ENCODE measurements at regions not wholly inside any gene's neighbourhood (a gene's known extent, or its start where the extent isn't known, plus 50 kb on each side); places are given as distances from the start of the nearest gene placed in this dataset.
"Not testable (repeated sequence)": the region's sequence is repeated elsewhere in the genome, so short reads cannot be mapped to it uniquely, and the experiment has no call there.

- no peak for DNase-seq (ENCODE audit: low spot score)
These were observed 109.1 kb upstream of the DLG1 start for GRCh38 chr3:197407526-197407925.

DNA sequence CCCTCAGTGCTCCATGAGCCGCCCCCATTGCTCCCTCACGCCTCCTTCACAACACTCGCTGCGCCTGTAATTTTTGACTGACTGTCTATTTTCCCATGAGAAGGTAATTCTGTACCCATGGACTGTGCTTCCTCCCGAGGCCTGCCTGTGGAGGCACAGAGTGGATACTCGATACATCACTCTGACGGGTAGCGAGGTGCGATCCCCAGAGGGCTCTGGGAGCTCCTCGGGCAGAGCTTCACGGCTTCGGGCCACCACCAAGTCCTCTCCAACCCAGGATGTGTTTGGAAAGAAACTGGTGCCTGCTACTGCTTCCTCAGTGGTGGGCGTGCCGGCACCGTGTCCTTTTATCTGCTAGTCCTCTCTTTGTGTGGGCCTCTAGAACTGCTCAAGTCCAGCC, 108.6 kb upstream of the DLG1 start:
- no peak for DNase-seq (ENCODE audit: low spot score)

- DNase-seq (ENCODE audit: low spot score) = no peak
These were observed 107.9 kb upstream of the DLG1 start for GRCh38 chr3:197406266-197406665.

GRCh38 chr3:197404754-197405153, 106.3 kb upstream of the DLG1 start:
- no peak for DNase-seq (ENCODE audit: low spot score)

- no peak for DNase-seq (ENCODE audit: low spot score)
These were observed 105.6 kb upstream of the DLG1 start for GRCh38 chr3:197404030-197404429.

DNA sequence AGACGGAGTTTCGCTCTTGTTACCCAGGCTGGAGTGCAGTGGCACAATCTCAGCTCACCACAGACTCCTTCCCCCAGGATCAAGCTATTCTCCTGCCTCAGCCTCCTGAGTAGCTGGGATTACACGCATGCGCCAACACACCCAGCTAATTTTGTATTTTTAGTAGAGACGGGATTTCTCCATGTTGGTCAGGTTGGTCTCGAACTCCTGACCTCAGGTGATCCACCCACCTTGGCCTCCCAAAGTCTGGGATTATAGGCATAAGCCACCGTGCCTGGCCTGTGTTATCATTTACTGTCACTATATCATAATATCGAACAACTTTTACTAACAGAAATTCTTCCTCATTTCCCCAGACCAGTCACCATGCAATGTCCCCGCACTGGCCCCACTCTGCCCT, 104.0 kb upstream of the DLG1 start:
- not testable (repeated sequence) for DNase-seq (ENCODE audit: low spot score)

DNA sequence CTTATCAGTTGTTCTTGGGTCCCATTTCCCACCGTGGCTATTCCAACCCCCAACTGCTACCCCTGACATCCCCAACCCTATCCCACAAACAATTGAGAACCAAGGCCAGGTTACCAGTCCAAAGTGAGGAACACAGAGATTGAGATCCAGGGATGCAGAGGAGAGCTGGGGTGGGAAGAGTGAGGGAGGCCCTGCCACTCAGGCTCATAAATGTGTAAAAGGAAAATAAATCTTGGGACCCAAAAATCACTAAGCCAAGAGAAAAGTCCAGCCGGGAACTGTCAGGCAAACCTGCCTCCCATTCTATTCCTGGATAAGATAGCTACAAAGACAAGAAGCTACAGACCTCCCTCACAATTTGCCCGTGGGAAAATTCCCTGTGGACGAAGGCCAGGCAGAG, 101.1 kb upstream of the DLG1 start:
- no peak for DNase-seq (ENCODE audit: low spot score)

DNA sequence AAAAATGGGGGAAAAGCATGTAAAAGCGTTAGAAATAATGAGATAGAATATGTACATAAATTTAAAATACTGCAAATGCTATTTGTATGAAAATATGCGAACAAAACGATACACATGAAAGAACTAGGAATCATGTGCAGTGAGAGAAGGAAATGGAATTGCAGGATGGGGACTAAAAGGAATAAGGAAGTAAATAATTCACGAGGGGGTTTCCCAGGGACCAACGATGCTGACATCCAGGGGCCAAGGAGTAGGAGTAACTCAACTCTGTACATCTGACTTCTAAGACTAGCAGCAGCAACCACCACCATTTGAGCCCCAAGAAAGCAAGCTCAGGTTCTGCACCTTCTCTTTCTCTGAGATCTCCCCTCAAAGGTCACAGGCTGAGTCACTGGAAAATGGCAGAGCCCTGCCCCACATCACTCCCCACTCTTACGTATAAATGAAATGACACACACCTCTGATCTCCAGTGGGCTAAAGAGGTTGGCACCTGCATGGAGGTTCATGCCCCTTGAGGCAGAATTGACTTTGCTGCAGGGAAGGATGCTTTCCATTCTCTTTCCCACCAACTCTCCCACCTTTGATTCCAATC, 100.0 kb upstream of the DLG1 start:
- DNase-seq (ENCODE audit: low spot score) = no peak

DNA sequence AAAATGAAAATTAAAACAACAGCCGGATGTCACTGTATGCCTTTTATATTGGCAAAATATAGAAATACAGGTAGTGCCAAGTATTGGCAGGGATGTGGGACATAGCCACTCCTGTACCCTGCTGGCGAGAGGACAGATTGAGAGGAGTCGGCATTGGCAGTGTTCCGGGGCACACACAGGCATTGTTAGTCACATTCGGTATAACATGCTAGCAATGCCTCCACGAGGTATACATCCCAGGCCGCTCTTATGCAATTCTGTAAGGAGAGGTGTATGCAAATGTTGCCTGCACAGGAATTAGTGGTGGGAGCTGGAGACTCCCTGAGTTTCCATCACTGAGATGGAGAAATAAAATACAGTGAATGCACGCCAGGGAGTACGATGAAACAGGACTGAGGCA, 99.4 kb upstream of the DLG1 start:
- DNase-seq (ENCODE audit: low spot score) = no peak

DNA sequence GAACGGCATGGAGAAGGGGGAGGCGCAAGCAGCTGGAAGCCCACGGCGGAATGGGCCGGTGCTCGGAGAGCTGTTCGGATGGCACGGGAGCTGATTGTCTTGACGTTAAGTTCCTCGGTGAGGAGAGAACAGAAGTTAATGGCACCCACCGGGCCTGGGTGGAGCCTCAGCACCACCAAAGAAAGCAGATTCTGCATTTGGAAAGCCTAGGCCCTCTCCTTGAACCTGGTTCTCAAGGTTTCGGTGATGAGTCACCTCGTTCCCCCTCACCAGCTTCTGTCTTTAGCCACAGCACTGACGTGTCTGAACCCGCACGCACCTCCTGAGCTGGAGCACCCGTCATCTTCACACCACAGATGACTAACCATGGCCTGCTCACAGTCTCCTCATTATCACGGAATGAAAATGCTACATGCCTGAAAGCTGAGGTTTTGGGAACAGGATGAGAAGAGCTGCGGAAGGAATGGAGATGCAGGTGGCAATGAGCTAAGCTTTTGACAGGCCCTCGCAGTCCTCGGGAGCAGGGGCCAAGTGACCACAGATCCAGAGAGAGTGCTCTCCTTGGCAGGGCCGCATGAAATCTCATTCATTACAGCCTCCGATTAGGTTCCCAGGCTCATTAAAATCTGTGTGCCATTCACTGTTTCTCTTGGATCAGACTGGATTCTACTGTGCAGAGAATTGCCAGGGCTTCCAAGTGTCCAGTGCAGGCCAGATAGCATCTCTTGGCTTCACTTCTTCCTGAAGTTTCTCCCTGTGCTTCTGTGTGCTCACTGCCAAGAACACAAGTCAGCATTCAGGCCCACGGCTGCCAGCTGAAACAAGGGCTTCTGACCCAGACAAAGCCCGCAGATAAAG, 96.3 kb upstream of the DLG1 start:
- no peak for DNase-seq (ENCODE audit: low spot score)

DNA sequence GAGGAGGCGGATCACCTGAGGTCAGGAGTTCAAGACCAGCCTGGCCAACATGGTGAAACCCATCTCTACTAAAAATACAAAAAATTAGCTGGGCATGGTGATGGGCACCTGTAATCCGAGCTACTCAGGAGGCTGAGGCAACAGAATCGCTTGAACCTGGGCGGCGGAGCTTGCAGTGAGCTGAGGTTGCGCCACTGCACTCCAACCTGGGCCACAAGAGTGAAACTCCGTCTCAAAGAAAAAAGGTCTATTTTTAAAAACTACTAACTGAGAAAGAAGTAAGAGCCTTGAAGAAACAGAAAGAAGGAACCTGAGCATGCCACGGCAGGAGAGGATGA, 95.7 kb upstream of the DLG1 start:
- not testable (repeated sequence) for DNase-seq (ENCODE audit: low spot score)

GRCh38 chr3:197393711-197394110, 95.3 kb upstream of the DLG1 start:
- no peak for DNase-seq (ENCODE audit: low spot score)

DNA sequence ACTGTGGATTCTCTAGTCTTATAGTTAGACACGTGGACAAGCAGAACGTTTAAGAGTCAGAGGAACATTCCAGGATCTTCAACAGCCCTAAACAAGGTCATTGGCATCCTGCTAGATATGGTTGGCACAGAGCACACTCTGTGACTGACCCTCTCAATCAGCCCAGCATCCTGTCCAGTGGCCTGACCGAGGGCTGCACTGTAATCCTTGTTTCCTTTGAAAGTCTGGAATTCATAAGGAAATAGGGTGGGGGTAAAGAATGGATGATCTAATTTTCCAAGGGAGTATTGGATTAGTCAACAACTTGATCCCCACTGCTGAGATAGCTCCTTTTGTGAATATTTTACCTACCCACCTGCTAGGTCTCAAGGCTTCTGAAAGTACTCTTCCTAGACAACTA, 94.5 kb upstream of the DLG1 start:
- no peak for DNase-seq (ENCODE audit: low spot score)

DNA sequence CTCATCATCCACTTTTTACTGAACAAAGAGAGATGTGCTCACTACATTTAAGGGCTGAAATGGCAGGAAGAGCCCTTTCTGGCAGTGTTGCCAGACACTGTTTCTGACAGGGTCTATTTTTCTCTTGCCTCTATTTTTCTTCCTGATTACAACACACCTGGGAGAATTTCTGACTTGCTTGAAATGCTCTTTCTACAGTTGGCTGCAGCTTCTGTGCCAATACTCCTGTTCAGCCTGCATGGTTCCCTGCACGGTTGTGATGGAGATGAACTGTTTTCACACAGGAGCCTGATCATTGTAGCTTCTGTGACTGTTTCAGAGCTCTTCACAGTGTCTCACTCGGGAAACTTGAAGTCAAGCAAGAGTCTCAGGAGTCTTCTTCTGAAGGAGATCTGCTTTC, 83.0 kb upstream of the DLG1 start:
- no peak for DNase-seq (ENCODE audit: low spot score)

GRCh38 chr3:197380786-197381185, 82.4 kb upstream of the DLG1 start:
- DNase-seq (ENCODE audit: low spot score) = no peak

DNA sequence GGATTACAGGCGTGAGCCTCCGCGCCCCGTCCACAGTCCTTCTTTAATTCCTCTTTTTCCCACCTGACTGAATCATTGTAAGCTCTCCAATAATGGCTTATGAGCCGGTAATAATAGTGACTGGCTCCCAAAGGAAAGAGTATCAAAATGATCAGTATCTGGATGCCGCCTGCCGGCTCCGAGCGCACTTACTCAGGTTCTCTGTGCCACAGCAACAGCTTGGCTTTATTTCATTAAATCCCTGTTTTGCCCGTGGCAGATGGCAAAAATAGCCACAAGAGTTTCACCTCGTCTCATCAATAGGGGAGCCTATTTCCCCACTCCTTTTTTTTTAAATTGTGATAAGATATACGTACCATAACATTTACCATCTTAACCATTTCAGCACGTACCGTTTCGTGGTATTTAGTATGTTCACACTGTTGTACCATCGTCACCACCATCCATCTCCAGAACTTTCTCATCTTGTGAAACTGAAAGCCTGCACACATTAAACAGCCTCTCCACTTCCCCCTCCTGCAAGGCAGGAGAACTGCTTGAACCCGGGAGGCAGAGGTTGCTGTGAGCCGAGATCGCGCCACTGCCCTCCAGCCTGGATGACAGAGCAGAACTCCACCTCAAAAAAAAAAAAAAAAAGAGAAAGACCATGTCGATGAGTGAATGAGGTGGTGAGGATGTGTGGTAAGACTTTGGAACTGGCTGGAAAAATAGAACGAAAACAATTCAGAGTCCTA, 80.7 kb upstream of the DLG1 start:
- DNase-seq (ENCODE audit: low spot score) = no peak

- no peak for DNase-seq (ENCODE audit: low spot score)
These were observed 78.5 kb upstream of the DLG1 start for GRCh38 chr3:197376735-197377555.

DNA sequence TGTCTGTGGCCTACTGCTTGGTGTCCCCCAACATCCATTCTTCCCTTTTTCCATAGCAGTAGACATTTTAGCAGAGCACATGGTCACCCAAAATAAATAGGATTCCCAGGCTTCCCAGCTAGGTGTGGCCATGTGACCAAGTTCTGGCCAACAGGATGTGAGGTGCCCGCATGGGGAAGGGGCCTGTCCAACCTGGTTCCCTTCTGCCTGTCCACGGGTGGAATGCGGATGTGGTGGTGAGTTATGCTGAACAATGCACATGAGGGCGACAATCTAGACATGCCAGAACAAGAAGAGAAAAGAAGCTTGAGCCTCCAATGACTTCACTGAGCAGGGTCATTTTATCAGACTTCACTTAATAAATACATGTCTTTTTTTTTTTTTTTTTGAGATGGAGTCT, 77.6 kb upstream of the DLG1 start:
- no peak for DNase-seq (ENCODE audit: low spot score)

DNA sequence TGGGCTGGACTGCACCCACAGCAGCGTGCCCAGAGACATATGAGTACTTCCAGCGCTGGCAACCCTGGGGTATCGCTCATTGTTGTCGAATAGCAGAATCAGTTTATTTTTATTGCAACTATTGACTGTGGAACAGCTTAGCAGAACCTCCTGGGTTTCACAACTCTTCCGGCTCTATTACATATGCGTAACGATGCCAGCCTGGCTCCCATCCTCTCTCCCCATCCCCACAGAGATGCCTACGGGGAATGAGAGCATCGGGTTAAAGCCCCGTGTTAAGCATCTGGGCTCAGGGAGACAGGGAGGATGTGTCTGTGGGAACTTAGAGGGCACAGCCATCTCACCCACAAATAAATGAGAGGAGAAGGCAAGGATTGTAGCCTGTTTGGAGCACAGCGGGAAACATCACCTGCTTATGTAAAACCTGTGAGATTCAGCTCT, 76.6 kb upstream of the DLG1 start:
- DNase-seq (ENCODE audit: low spot score) = no peak

GRCh38 chr3:197373096-197373495, 74.7 kb upstream of the DLG1 start:
- DNase-seq (ENCODE audit: low spot score) = no peak

DNA sequence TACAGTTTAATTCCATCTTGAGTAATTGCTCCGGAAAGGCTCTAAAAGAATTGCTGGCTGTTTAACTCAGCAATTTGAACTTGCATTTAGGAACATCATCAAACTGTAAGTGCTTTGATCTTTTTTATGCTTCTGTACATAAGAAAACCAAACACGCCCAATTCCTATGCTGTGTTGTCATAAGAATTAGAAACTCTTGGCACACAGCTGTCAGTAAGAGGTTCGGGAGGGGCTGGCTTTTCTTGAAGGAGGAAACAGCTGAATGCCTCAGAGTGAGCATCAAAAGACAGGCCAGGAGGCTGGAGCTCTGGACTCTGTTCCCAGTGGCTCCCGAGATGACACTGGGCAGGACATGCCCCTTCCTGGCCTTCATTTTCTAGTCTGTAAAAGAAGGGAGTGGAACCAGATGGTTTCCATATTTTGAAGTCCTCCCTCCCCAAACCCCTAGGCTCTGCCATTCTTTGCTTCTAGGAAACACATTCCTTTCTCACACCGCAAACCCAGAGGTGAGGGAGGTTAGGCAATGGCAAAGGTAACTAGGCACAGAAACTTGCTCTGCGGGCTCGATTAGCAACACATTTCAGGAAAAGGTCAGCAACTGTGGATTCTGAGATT, 73.7 kb upstream of the DLG1 start:
- DNase-seq (ENCODE audit: low spot score) = peak; percentile 55
